ENCODE measurements at regions not wholly inside any gene's neighbourhood (a gene's known extent, or its start where the extent isn't known, plus 50 kb on each side); places are given as distances from the start of the nearest gene placed in this dataset.

GRCh38 chr4:183563874-183564273 is 59.0 kb downstream of the ING2 start:
- no peaks in the 10 kb centered on the region for H3K9me3 Mint-ChIP-seq
- no peaks in the 10 kb centered on the region for H3K4me1 Mint-ChIP-seq
- no peak overlapping the region for H3K4me3 Mint-ChIP-seq
- H3K9me3 ChIP-seq (replicated peaks in 1 of 2; ENCODE audit: control insufficient read depth in 1 of 2, insufficient read depth in 1 of 2, low read length in 2 of 2): no peaks in the 10 kb centered on the region
- TF ChIP-seq CTCF (IDR thresholded peaks at IDR 0.05): no peak
- no peak overlapping the region for H2AFZ ChIP-seq (ENCODE audit: insufficient read depth, low read depth, low read length, poor library complexity, severe bottlenecking)
- no peaks in the 10 kb centered on the region for H4K20me1 ChIP-seq (ENCODE audit: insufficient read depth, low read length)
- no peak for DNase-seq
- H3K4me3 ChIP-seq (replicated peaks in 1 of 3; ENCODE audit: low read depth in 2 of 3, low read length in 3 of 3): no peak overlapping the region
- H3K27ac ChIP-seq (ENCODE audit: low read depth in 1 of 2, low read length in 2 of 2): no peak overlapping the region
- no peaks in the 10 kb centered on the region for H3K79me2 ChIP-seq (ENCODE audit: insufficient read depth, low read length)
- no peak overlapping the region for H3K9ac ChIP-seq (ENCODE audit: insufficient read depth, low read length, poor library complexity, severe bottlenecking)
- no peaks in the 10 kb centered on the region for H3K36me3 ChIP-seq (replicated peaks in 1 of 2; ENCODE audit: control insufficient read depth in 1 of 2, insufficient read depth in 2 of 2, low read length in 2 of 2)
- 63% methylated on average over 2 of the region's 5 CpGs for WGBS (ENCODE audit: insufficient coverage)
- H3K27ac Mint-ChIP-seq: no peak overlapping the region
- H3K27me3 ChIP-seq (ENCODE audit: control insufficient read depth in 2 of 2, insufficient read depth in 2 of 2, low read length in 2 of 2): no peaks in the 10 kb centered on the region
- no peaks in the 10 kb centered on the region for H3K4me1 ChIP-seq (ENCODE audit: control insufficient read depth in 1 of 2, insufficient read depth in 2 of 2, low read length in 2 of 2)
- intact Hi-C loops (cut with micrococcal nuclease): no loop called here
- peaks cover 3 to 4% (median 4%) of the 10 kb centered on the region in 3 donors for H3K27me3 Mint-ChIP-seq (ENCODE audit: low read depth in 3 of 3)
- H3K4me2 ChIP-seq (replicated peaks; ENCODE audit: extremely low read depth, low read length, poor library complexity, severe bottlenecking): no peak overlapping the region
- H3K36me3 Mint-ChIP-seq: no peaks in the 10 kb centered on the region

DNA sequence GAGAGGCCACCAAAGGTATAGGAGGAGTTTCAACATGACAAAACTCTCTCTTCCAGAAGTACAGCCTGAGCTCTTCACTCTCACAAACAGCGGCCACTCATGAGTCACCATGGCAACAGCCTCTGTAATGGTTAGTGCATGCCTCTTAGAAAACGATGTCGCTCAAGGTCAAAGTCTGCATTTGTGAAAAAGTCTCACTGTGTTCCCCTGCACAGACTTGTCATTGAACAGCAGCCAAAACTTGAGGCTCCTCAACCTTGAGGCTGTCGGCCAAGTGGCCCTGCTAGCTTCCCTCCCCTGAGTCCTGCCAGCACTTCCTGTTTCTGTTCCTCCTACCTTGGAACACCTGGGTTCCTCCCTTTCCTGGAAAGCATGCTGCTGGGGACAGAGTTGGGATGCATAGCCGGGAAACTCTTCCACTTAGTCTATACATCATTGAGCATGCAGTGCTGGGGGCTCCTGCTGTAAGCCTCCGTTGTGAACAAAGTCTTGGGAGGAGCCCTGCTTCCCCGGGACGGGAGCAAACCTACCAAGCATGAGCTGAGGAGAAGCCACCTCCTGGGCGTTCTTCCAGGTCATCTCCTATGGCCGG is 66.6 kb downstream of the ING2 start:
- H3K9me3 ChIP-seq (replicated peaks in 1 of 2; ENCODE audit: control insufficient read depth in 1 of 2, insufficient read depth in 1 of 2, low read length in 2 of 2): no peaks in the 10 kb centered on the region
- no peak overlapping the region for H3K4me2 ChIP-seq (replicated peaks; ENCODE audit: extremely low read depth, low read length, poor library complexity, severe bottlenecking)
- Mint-ChIP-seq H3K27me3 (ENCODE audit: low read depth in 3 of 3) (peaks cover 0 to 3% (median under 1%) of the 10 kb centered on the region in 3 donors), H3K36me3 (no peaks in the 10 kb centered on the region), H3K9me3 (peaks cover 0 to 6% (median 0%) of the 10 kb centered on the region in 7 donors), H3K4me1 (no peaks in the 10 kb centered on the region), H3K27ac (no peak overlapping the region), H3K4me3 (no peak overlapping the region)
- no peak overlapping the region for H3K9ac ChIP-seq (ENCODE audit: insufficient read depth, low read length, poor library complexity, severe bottlenecking)
- intact Hi-C loops (cut with micrococcal nuclease): no loop called here
- no peaks in the 10 kb centered on the region for H3K79me2 ChIP-seq (ENCODE audit: insufficient read depth, low read length)
- no peak overlapping the region for H2AFZ ChIP-seq (ENCODE audit: insufficient read depth, low read depth, low read length, poor library complexity, severe bottlenecking)
- H3K27me3 ChIP-seq (ENCODE audit: control insufficient read depth in 2 of 2, insufficient read depth in 2 of 2, low read length in 2 of 2): no peaks in the 10 kb centered on the region
- no peaks in the 10 kb centered on the region for H3K36me3 ChIP-seq (replicated peaks in 1 of 2; ENCODE audit: control insufficient read depth in 1 of 2, insufficient read depth in 2 of 2, low read length in 2 of 2)
- H3K4me3 ChIP-seq (replicated peaks in 1 of 3; ENCODE audit: low read depth in 2 of 3, low read length in 3 of 3): no peak overlapping the region
- no peak for DNase-seq
- TF ChIP-seq CTCF (IDR thresholded peaks at IDR 0.05): no peak
- H3K27ac ChIP-seq (ENCODE audit: low read depth in 1 of 2, low read length in 2 of 2): no peak overlapping the region
- no peaks in the 10 kb centered on the region for H3K4me1 ChIP-seq (ENCODE audit: control insufficient read depth in 1 of 2, insufficient read depth in 2 of 2, low read length in 2 of 2)
- no peaks in the 10 kb centered on the region for H4K20me1 ChIP-seq (ENCODE audit: insufficient read depth, low read length)
- WGBS (ENCODE audit: insufficient coverage): 58% methylated on average over 4 of the region's 10 CpGs

All from CD14-positive monocyte (primary cell).